ENCODE measurements at regions not wholly inside any gene's neighbourhood (a gene's known extent, or its start where the extent isn't known, plus 50 kb on each side); places are given as distances from the start of the nearest gene placed in this dataset.

GRCh38 chr7:32412471-32412870, 77.7 kb downstream of the LSM5 start:
- no peaks in the 10 kb centered on the region for H3K4me1 ChIP-seq (ENCODE audit: insufficient read depth)
- no peaks in the 10 kb centered on the region for H3K9me3 ChIP-seq (ENCODE audit: low read depth)
- H3K9ac ChIP-seq: no peak overlapping the region
- no peak overlapping the region for H2AFZ ChIP-seq
- H3K27ac ChIP-seq: no peak overlapping the region
- H3K79me2 ChIP-seq (ENCODE audit: insufficient read depth): no peaks in the 10 kb centered on the region
- H3K9me2 ChIP-seq (ENCODE audit: insufficient read depth): no peaks in the 10 kb centered on the region
- H3K4me3 ChIP-seq: no peak overlapping the region
- TF ChIP-seq EZH2phosphoT487 (IDR thresholded peaks at IDR 0.05; ENCODE audit: insufficient read depth, low read depth): no peak
- 22 to 24% methylated on average over 4 of the region's 4 CpGs for WGBS, 2 experiments (ENCODE audit: low coverage in 1 of 2, low lambda C conversion rate in 2 of 2, missing lambda C conversion rate in 2 of 2)
- DNase-seq: no peak
- H4K20me1 ChIP-seq (ENCODE audit: insufficient read depth): no peaks in the 10 kb centered on the region
- no peak overlapping the region for H3K4me2 ChIP-seq (ENCODE audit: unreplicated experiment)
- H3K27me3 ChIP-seq (replicated peaks; ENCODE audit: insufficient read depth): no peaks in the 10 kb centered on the region
- no peaks in the 10 kb centered on the region for H3F3A ChIP-seq (ENCODE audit: insufficient read depth)
- in situ Hi-C loops (cut with MboI): no loop called here
- no peaks in the 10 kb centered on the region for H3K36me3 ChIP-seq (ENCODE audit: low read depth)

- H3K79me2 ChIP-seq (ENCODE audit: insufficient read depth): no peaks in the 10 kb centered on the region
- H4K20me1 ChIP-seq (ENCODE audit: insufficient read depth): no peaks in the 10 kb centered on the region
- H3K4me2 ChIP-seq (ENCODE audit: unreplicated experiment): no peak overlapping the region
- 43 to 61% methylated on average over 2 of the region's 2 CpGs for WGBS, 2 experiments (ENCODE audit: low coverage in 1 of 2, low lambda C conversion rate in 2 of 2, missing lambda C conversion rate in 2 of 2)
- H3K9ac ChIP-seq: no peak overlapping the region
- in situ Hi-C loops (cut with MboI): no loop called here
- DNase-seq: no peak
- no peaks in the 10 kb centered on the region for H3F3A ChIP-seq (ENCODE audit: insufficient read depth)
- no peaks in the 10 kb centered on the region for H3K4me1 ChIP-seq (ENCODE audit: insufficient read depth)
- H3K9me2 ChIP-seq (ENCODE audit: insufficient read depth): no peaks in the 10 kb centered on the region
- H3K9me3 ChIP-seq (ENCODE audit: low read depth): no peaks in the 10 kb centered on the region
- TF ChIP-seq EZH2phosphoT487 (IDR thresholded peaks at IDR 0.05; ENCODE audit: insufficient read depth, low read depth) (no peak), EZH2 (IDR thresholded peaks at IDR 0.05; ENCODE audit: insufficient read depth, poor library complexity, severe bottlenecking) (no peak)
- H3K4me3 ChIP-seq: no peak overlapping the region
- H3K36me3 ChIP-seq (ENCODE audit: low read depth): no peaks in the 10 kb centered on the region
- no peak overlapping the region for H2AFZ ChIP-seq
- no peak overlapping the region for H3K27ac ChIP-seq
- no peaks in the 10 kb centered on the region for H3K27me3 ChIP-seq (replicated peaks; ENCODE audit: insufficient read depth)
Measured at GRCh38 chr7:32410545-32410944, 79.6 kb downstream of the LSM5 start.

GRCh38 chr7:32406386-32406785, 83.8 kb downstream of the LSM5 start:
- Histone ChIP-seq H3K27ac (no peak overlapping the region), H3K4me1 (ENCODE audit: insufficient read depth) (no peaks in the 10 kb centered on the region), H3K9me3 (ENCODE audit: low read depth) (no peaks in the 10 kb centered on the region), H3F3A (ENCODE audit: insufficient read depth) (no peaks in the 10 kb centered on the region), H3K4me2 (ENCODE audit: unreplicated experiment) (no peak overlapping the region), H3K9ac (no peak overlapping the region), H3K4me3 (no peak overlapping the region), H4K20me1 (ENCODE audit: insufficient read depth) (no peaks in the 10 kb centered on the region), H3K79me2 (ENCODE audit: insufficient read depth) (no peaks in the 10 kb centered on the region), H3K27me3 (replicated peaks; ENCODE audit: insufficient read depth) (no peaks in the 10 kb centered on the region), H2AFZ (no peak overlapping the region), H3K9me2 (ENCODE audit: insufficient read depth) (no peaks in the 10 kb centered on the region), H3K36me3 (ENCODE audit: low read depth) (no peaks in the 10 kb centered on the region)
- no peak for DNase-seq
- in situ Hi-C loops (cut with MboI): no loop called here
- WGBS, 2 experiments (ENCODE audit: low coverage in 1 of 2, low lambda C conversion rate in 2 of 2, missing lambda C conversion rate in 2 of 2): 0% methylated on average over 1 of the region's 1 CpG
- TF ChIP-seq EZH2phosphoT487 (IDR thresholded peaks at IDR 0.05; ENCODE audit: insufficient read depth, low read depth): no peak
- TF ChIP-seq EZH2 (IDR thresholded peaks at IDR 0.05; ENCODE audit: insufficient read depth, poor library complexity, severe bottlenecking): no peak

GRCh38 chr7:32403463-32404229, 86.5 kb downstream of the LSM5 start:
- H3K36me3 ChIP-seq (ENCODE audit: low read depth): no peaks in the 10 kb centered on the region
- H3K9me3 ChIP-seq (ENCODE audit: low read depth): no peaks in the 10 kb centered on the region
- H3K9ac ChIP-seq: no peak overlapping the region
- in situ Hi-C loops (cut with MboI): no loop called here
- TF ChIP-seq EZH2 (IDR thresholded peaks at IDR 0.05; ENCODE audit: insufficient read depth, poor library complexity, severe bottlenecking): no peak
- no peaks in the 10 kb centered on the region for H3K9me2 ChIP-seq (ENCODE audit: insufficient read depth)
- no peaks in the 10 kb centered on the region for H3K79me2 ChIP-seq (ENCODE audit: insufficient read depth)
- H4K20me1 ChIP-seq (ENCODE audit: insufficient read depth): no peaks in the 10 kb centered on the region
- H3K27me3 ChIP-seq (replicated peaks; ENCODE audit: insufficient read depth): no peaks in the 10 kb centered on the region
- no peak overlapping the region for H2AFZ ChIP-seq
- H3K4me1 ChIP-seq (ENCODE audit: insufficient read depth): no peaks in the 10 kb centered on the region
- DNase-seq: no peak
- H3K4me2 ChIP-seq (ENCODE audit: unreplicated experiment): no peak overlapping the region
- WGBS, 2 experiments (ENCODE audit: low coverage in 1 of 2, low lambda C conversion rate in 2 of 2, missing lambda C conversion rate in 2 of 2): 22 to 25% methylated on average over 11 of the region's 11 CpGs
- H3K4me3 ChIP-seq: no peak overlapping the region
- H3K27ac ChIP-seq: no peak overlapping the region
- no peaks in the 10 kb centered on the region for H3F3A ChIP-seq (ENCODE audit: insufficient read depth)

GRCh38 chr7:32400676-32401075, 89.5 kb downstream of the LSM5 start:
- Histone ChIP-seq H3K9ac (no peak overlapping the region), H3K9me3 (ENCODE audit: low read depth) (no peaks in the 10 kb centered on the region), H3K79me2 (ENCODE audit: insufficient read depth) (no peaks in the 10 kb centered on the region), H3K4me3 (no peak overlapping the region), H3K27me3 (replicated peaks; ENCODE audit: insufficient read depth) (no peaks in the 10 kb centered on the region), H3K27ac (no peak overlapping the region), H2AFZ (no peak overlapping the region), H3K4me2 (ENCODE audit: unreplicated experiment) (no peak overlapping the region), H4K20me1 (ENCODE audit: insufficient read depth) (no peaks in the 10 kb centered on the region), H3K36me3 (ENCODE audit: low read depth) (no peaks in the 10 kb centered on the region), H3F3A (ENCODE audit: insufficient read depth) (no peaks in the 10 kb centered on the region), H3K4me1 (ENCODE audit: insufficient read depth) (no peaks in the 10 kb centered on the region), H3K9me2 (ENCODE audit: insufficient read depth) (no peaks in the 10 kb centered on the region)
- no peak for TF ChIP-seq EZH2 (IDR thresholded peaks at IDR 0.05; ENCODE audit: insufficient read depth, poor library complexity, severe bottlenecking)
- no peak for TF ChIP-seq EZH2phosphoT487 (IDR thresholded peaks at IDR 0.05; ENCODE audit: insufficient read depth, low read depth)
- no peak for DNase-seq
- in situ Hi-C loops (cut with MboI): no loop called here
- 20 to 21% methylated on average over 4 of the region's 4 CpGs for WGBS, 2 experiments (ENCODE audit: low coverage in 1 of 2, low lambda C conversion rate in 2 of 2, missing lambda C conversion rate in 2 of 2)
